Stimulated activated CD4-positive, alpha-beta T cell treated with anti-CD3 and anti-CD28 coated beads, Interleukin-1b, Interleukin-23, amount 100 ng/mL, for 24 hours (primary cell): ENCODE measurements at regions not wholly inside any gene's neighbourhood (a gene's known extent, or its start where the extent isn't known, plus 50 kb on each side); places are given as distances from the start of the nearest gene placed in this dataset.
"Not testable (repeated sequence)": the region's sequence is repeated elsewhere in the genome, so short reads cannot be mapped to it uniquely, and the experiment has no call there.

ENCODE experiments used
- DNase-seq, 4 experiments: peaks; one replicate each; pipeline ENCODE4 v3.0.0-alpha.2; 2020; ENCODE audit warnings: low read depth in 4 of 4, low spot score in 1 of 4

GRCh38 chr10:128571745-128572144 is 445.5 kb upstream of the MKI67 start:
- no peak for DNase-seq

- no peak for DNase-seq
Measured at GRCh38 chr10:128572696-128573095, 446.5 kb upstream of the MKI67 start.

GRCh38 chr10:128573281-128573845 is 447.1 kb upstream of the MKI67 start:
- no peak for DNase-seq

GRCh38 chr10:128573986-128574385 is 447.8 kb upstream of the MKI67 start:
- DNase-seq = no peak

GRCh38 chr10:128574581-128575210 is 448.5 kb upstream of the MKI67 start:
- no peak for DNase-seq

GRCh38 chr10:128575761-128576160 is 449.5 kb upstream of the MKI67 start:
- no peak for DNase-seq

GRCh38 chr10:128576336-128576735 is 450.1 kb upstream of the MKI67 start:
- no peak for DNase-seq

- DNase-seq = no peak
Measured at GRCh38 chr10:128576943-128577670, 450.9 kb upstream of the MKI67 start.

- no peak for DNase-seq
Measured at GRCh38 chr10:128577958-128578750, 451.9 kb upstream of the MKI67 start.

- no peak for DNase-seq
Measured at GRCh38 chr10:128578766-128579165, 452.5 kb upstream of the MKI67 start.

- DNase-seq = no peak
Measured at GRCh38 chr10:128579280-128579865, 453.1 kb upstream of the MKI67 start.

GRCh38 chr10:128579901-128580300 is 453.7 kb upstream of the MKI67 start:
- DNase-seq = no peak

- DNase-seq = not testable (repeated sequence)
Measured at GRCh38 chr10:128583125-128583524, 456.9 kb upstream of the MKI67 start.

- not testable (repeated sequence) for DNase-seq
Measured at GRCh38 chr10:128586599-128586998, 460.4 kb upstream of the MKI67 start.

GRCh38 chr10:128587689-128588088 is 461.5 kb upstream of the MKI67 start:
- DNase-seq = no peak

- DNase-seq = no peak
Measured at GRCh38 chr10:128588402-128588801, 462.2 kb upstream of the MKI67 start.

GRCh38 chr10:128594688-128595087 is 468.5 kb upstream of the MKI67 start:
- no peak for DNase-seq

GRCh38 chr10:128596906-128597305 is 470.7 kb upstream of the MKI67 start:
- DNase-seq = no peak

- DNase-seq = no peak
Measured at GRCh38 chr10:128599030-128599429, 472.8 kb upstream of the MKI67 start.

GRCh38 chr10:128599538-128599937 is 473.3 kb upstream of the MKI67 start:
- no peak for DNase-seq

GRCh38 chr10:128602183-128602582 is 476.0 kb upstream of the MKI67 start:
- no peak for DNase-seq
